Gastroesophageal sphincter (tissue), 4 donors: ENCODE measurements at regions not wholly inside any gene's neighbourhood (a gene's known extent, or its start where the extent isn't known, plus 50 kb on each side); places are given as distances from the start of the nearest gene placed in this dataset.

Source experiments
- small RNA-seq, 4 donors: library from RNA; depleted of rRNA; stranded (forward); fragments of <200 nt; gene quantifications; one replicate each; pipeline ENCODE3, GENCODE V24; 2016

Small RNA genes in the stretch of these regions (small RNA-seq; reads per million reads assigned to genes)
- gene AC005002.2 = 0 reads per million in 4 donors
